ENCODE measurements at regions not wholly inside any gene's neighbourhood (a gene's known extent, or its start where the extent isn't known, plus 50 kb on each side); places are given as distances from the start of the nearest gene placed in this dataset.
A peak's percentile ranks its signal among the peaks of the same experiment; 100 is the strongest.
"Not testable (repeated sequence)": the region's sequence is repeated elsewhere in the genome, so short reads cannot be mapped to it uniquely, and the experiment has no call there.

- Histone ChIP-seq H3K36me3 (replicated peaks) (no peaks in the 10 kb centered on the region), H3K27me3 (ENCODE audit: low read depth) (no peaks in the 10 kb centered on the region), H3K4me1 (no peaks in the 10 kb centered on the region), H3K4me3 (no peak overlapping the region), H3K9me3 (no peaks in the 10 kb centered on the region)
- DNase-seq (ENCODE audit: low spot score in 2 of 2) = no peak
- in situ Hi-C loops (cut with MboI; ENCODE audit: low sequenced_read_pairs) = no loop called here
Observed at GRCh38 chr2:142315346-142315745, 184.5 kb upstream of the LRP1B start.

GRCh38 chr2:142314164-142314563 lies 183.3 kb upstream of the LRP1B start:
- no peaks in the 10 kb centered on the region for H3K27me3 ChIP-seq (ENCODE audit: low read depth)
- in situ Hi-C loops (cut with MboI; ENCODE audit: low sequenced_read_pairs) = no loop called here
- H3K4me3 ChIP-seq = no peak overlapping the region
- no peaks in the 10 kb centered on the region for H3K4me1 ChIP-seq
- no peak for DNase-seq (ENCODE audit: low spot score in 2 of 2)
- no peaks in the 10 kb centered on the region for H3K36me3 ChIP-seq (replicated peaks)
- H3K9me3 ChIP-seq = no peaks in the 10 kb centered on the region

- in situ Hi-C loops (cut with MboI; ENCODE audit: low sequenced_read_pairs) = no loop called here
- Histone ChIP-seq H3K4me3 (no peak overlapping the region), H3K4me1 (no peaks in the 10 kb centered on the region), H3K9me3 (no peaks in the 10 kb centered on the region), H3K27me3 (ENCODE audit: low read depth) (no peaks in the 10 kb centered on the region), H3K36me3 (replicated peaks) (no peaks in the 10 kb centered on the region)
- no peak for DNase-seq (ENCODE audit: low spot score in 2 of 2)
Observed at GRCh38 chr2:142310530-142310929, 179.7 kb upstream of the LRP1B start.

GRCh38 chr2:142308744-142309143 lies 177.9 kb upstream of the LRP1B start:
- Histone ChIP-seq H3K36me3 (replicated peaks) (no peaks in the 10 kb centered on the region), H3K9me3 (no peaks in the 10 kb centered on the region), H3K4me1 (no peaks in the 10 kb centered on the region), H3K4me3 (no peak overlapping the region), H3K27me3 (ENCODE audit: low read depth) (no peaks in the 10 kb centered on the region)
- in situ Hi-C loops (cut with MboI; ENCODE audit: low sequenced_read_pairs) = no loop called here
- DNase-seq (ENCODE audit: low spot score in 2 of 2) = no peak

GRCh38 chr2:142307616-142308115 lies 176.8 kb upstream of the LRP1B start:
- H3K27me3 ChIP-seq (ENCODE audit: low read depth) = no peaks in the 10 kb centered on the region
- H3K9me3 ChIP-seq = no peaks in the 10 kb centered on the region
- in situ Hi-C loops (cut with MboI; ENCODE audit: low sequenced_read_pairs) = no loop called here
- H3K4me3 ChIP-seq = no peak overlapping the region
- no peak for DNase-seq (ENCODE audit: low spot score in 2 of 2)
- H3K36me3 ChIP-seq (replicated peaks) = no peaks in the 10 kb centered on the region
- no peaks in the 10 kb centered on the region for H3K4me1 ChIP-seq

- H3K4me1 ChIP-seq = no peaks in the 10 kb centered on the region
- H3K27me3 ChIP-seq (ENCODE audit: low read depth) = no peaks in the 10 kb centered on the region
- in situ Hi-C loops (cut with MboI; ENCODE audit: low sequenced_read_pairs) = no loop called here
- H3K36me3 ChIP-seq (replicated peaks) = no peaks in the 10 kb centered on the region
- no peaks in the 10 kb centered on the region for H3K9me3 ChIP-seq
- no peak for DNase-seq (ENCODE audit: low spot score in 2 of 2)
- no peak overlapping the region for H3K4me3 ChIP-seq
Observed at GRCh38 chr2:142307086-142307485, 176.3 kb upstream of the LRP1B start.

- Histone ChIP-seq H3K9me3 (no peaks in the 10 kb centered on the region), H3K27me3 (ENCODE audit: low read depth) (no peaks in the 10 kb centered on the region), H3K4me3 (no peak overlapping the region), H3K36me3 (replicated peaks) (no peaks in the 10 kb centered on the region), H3K4me1 (no peaks in the 10 kb centered on the region)
- in situ Hi-C loops (cut with MboI; ENCODE audit: low sequenced_read_pairs) = no loop called here
- DNase-seq (ENCODE audit: low spot score in 2 of 2) = no peak
Observed at GRCh38 chr2:142306131-142306530, 175.3 kb upstream of the LRP1B start.

- Histone ChIP-seq H3K9me3 (no peaks in the 10 kb centered on the region), H3K27me3 (ENCODE audit: low read depth) (no peaks in the 10 kb centered on the region), H3K4me3 (no peak overlapping the region), H3K4me1 (no peaks in the 10 kb centered on the region), H3K36me3 (replicated peaks) (no peaks in the 10 kb centered on the region)
- in situ Hi-C loops (cut with MboI; ENCODE audit: low sequenced_read_pairs) = no loop called here
- DNase-seq (ENCODE audit: low spot score in 2 of 2) = no peak
Observed at GRCh38 chr2:142300517-142300916, 169.7 kb upstream of the LRP1B start.

GRCh38 chr2:142299021-142299420 lies 168.2 kb upstream of the LRP1B start:
- H3K27me3 ChIP-seq (ENCODE audit: low read depth) = no peaks in the 10 kb centered on the region

GRCh38 chr2:142294225-142294624 lies 163.4 kb upstream of the LRP1B start:
- no peak for DNase-seq (ENCODE audit: low spot score in 2 of 2)

More at GRCh38 chr2:142299021-142299420, 168.2 kb upstream of the LRP1B start:
- Histone ChIP-seq H3K9me3 (no peaks in the 10 kb centered on the region), H3K36me3 (replicated peaks) (no peaks in the 10 kb centered on the region), H3K4me1 (no peaks in the 10 kb centered on the region), H3K4me3 (no peak overlapping the region)
- in situ Hi-C loops (cut with MboI; ENCODE audit: low sequenced_read_pairs) = no loop called here
- no peak for DNase-seq (ENCODE audit: low spot score in 2 of 2)

GRCh38 chr2:142291969-142292368 lies 161.2 kb upstream of the LRP1B start:
- in situ Hi-C loops (cut with MboI; ENCODE audit: low sequenced_read_pairs) = no loop called here
- H3K4me1 ChIP-seq = no peaks in the 10 kb centered on the region
- no peak overlapping the region for H3K4me3 ChIP-seq
- H3K27me3 ChIP-seq (ENCODE audit: low read depth) = no peaks in the 10 kb centered on the region
- H3K9me3 ChIP-seq = no peaks in the 10 kb centered on the region
- no peaks in the 10 kb centered on the region for H3K36me3 ChIP-seq (replicated peaks)
- DNase-seq (ENCODE audit: low spot score in 2 of 2) = no peak

More at GRCh38 chr2:142294225-142294624, 163.4 kb upstream of the LRP1B start:
- Histone ChIP-seq H3K27me3 (ENCODE audit: low read depth) (no peaks in the 10 kb centered on the region), H3K9me3 (no peaks in the 10 kb centered on the region), H3K36me3 (replicated peaks) (no peaks in the 10 kb centered on the region), H3K4me3 (no peak overlapping the region), H3K4me1 (no peaks in the 10 kb centered on the region)
- in situ Hi-C loops (cut with MboI; ENCODE audit: low sequenced_read_pairs) = no loop called here

- in situ Hi-C loops (cut with MboI; ENCODE audit: low sequenced_read_pairs) = no loop called here
- Histone ChIP-seq H3K4me1 (no peaks in the 10 kb centered on the region), H3K9me3 (no peaks in the 10 kb centered on the region), H3K4me3 (no peak overlapping the region), H3K36me3 (replicated peaks) (no peaks in the 10 kb centered on the region), H3K27me3 (ENCODE audit: low read depth) (no peaks in the 10 kb centered on the region)
- no peak for DNase-seq (ENCODE audit: low spot score in 2 of 2)
Observed at GRCh38 chr2:142290931-142291330, 160.1 kb upstream of the LRP1B start.

GRCh38 chr2:142286618-142287017 lies 155.8 kb upstream of the LRP1B start:
- in situ Hi-C loops (cut with MboI; ENCODE audit: low sequenced_read_pairs) = no loop called here
- Histone ChIP-seq H3K4me3 (no peak overlapping the region), H3K9me3 (no peaks in the 10 kb centered on the region), H3K4me1 (no peaks in the 10 kb centered on the region), H3K27me3 (ENCODE audit: low read depth) (peaks cover 2% of the 10 kb centered on the region; the same call in 1 of the 2 replicates), H3K36me3 (replicated peaks) (no peaks in the 10 kb centered on the region)
- peak; percentile 37 to 51 for DNase-seq (ENCODE audit: low spot score in 2 of 2)

- Histone ChIP-seq H3K4me3 (no peak overlapping the region), H3K27me3 (ENCODE audit: low read depth) (peaks cover 11% of the 10 kb centered on the region; the same call in 1 of the 2 replicates), H3K36me3 (replicated peaks) (no peaks in the 10 kb centered on the region), H3K4me1 (no peaks in the 10 kb centered on the region), H3K9me3 (no peaks in the 10 kb centered on the region)
- no peak for DNase-seq (ENCODE audit: low spot score in 2 of 2)
- in situ Hi-C loops (cut with MboI; ENCODE audit: low sequenced_read_pairs) = no loop called here
Observed at GRCh38 chr2:142285480-142285879, 154.7 kb upstream of the LRP1B start.

GRCh38 chr2:142284336-142284735 lies 153.5 kb upstream of the LRP1B start:
- DNase-seq (ENCODE audit: low spot score in 2 of 2); H3K36me3 ChIP-seq (replicated peaks); in situ Hi-C loops (cut with MboI; ENCODE audit: low sequenced_read_pairs); H3K4me3 ChIP-seq; H3K9me3 ChIP-seq; H3K4me1 ChIP-seq: not testable (repeated sequence)
- H3K27me3 ChIP-seq (ENCODE audit: low read depth) = peaks cover 18% of the 10 kb centered on the region; the same call in 1 of the 2 replicates

All from HAP-1 (cell line).